Liver (tissue), 8 donors: ENCODE measurements at regions not wholly inside any gene's neighbourhood (a gene's known extent, or its start where the extent isn't known, plus 50 kb on each side); places are given as distances from the start of the nearest gene placed in this dataset.

Experiments
- DNase-seq: peaks from one replicate; pipeline ENCODE4 v3.0.0-alpha.2; 2017; ENCODE audit warnings: low spot score
- H3K27ac ChIP-seq, 2 donors: one replicate each; pipeline ENCODE4 v1.7.0; 2013; ENCODE audit warnings: inconsistent platforms in 2 of 2, low read length in 2 of 2, control low read depth in 1 of 2, low read depth in 1 of 2, mild to moderate bottlenecking in 1 of 2
- H3K27me3 ChIP-seq, 4 donors: one replicate each; pipeline versions ENCODE4 v1.6.1 to v1.7.0; 2013; ENCODE audit warnings: low read length in 3 of 4, inconsistent platforms in 1 of 4, mild to moderate bottlenecking in 1 of 4, moderate library complexity in 1 of 4; ENCODE audit not compliant: control insufficient read depth in 4 of 4, insufficient read depth in 4 of 4
- H3K36me3 ChIP-seq, 4 donors: one replicate each; pipeline versions ENCODE4 v1.6.1 to v1.7.0; 2013; ENCODE audit warnings: low read length in 3 of 4, mild to moderate bottlenecking in 3 of 4, low read depth in 1 of 4, moderate library complexity in 1 of 4; ENCODE audit not compliant: control insufficient read depth in 4 of 4, insufficient read depth in 3 of 4
- H3K4me1 ChIP-seq, 4 donors: one replicate each; pipeline versions ENCODE4 v1.6.1 to v1.7.0; 2013; ENCODE audit warnings: low read length in 3 of 4, mild to moderate bottlenecking in 3 of 4, moderate library complexity in 1 of 4; ENCODE audit not compliant: control insufficient read depth in 4 of 4, insufficient read depth in 4 of 4
- H3K4me3 ChIP-seq, 3 donors: one replicate each; pipeline versions ENCODE4 v1.6.1 to v1.7.0; 2013; ENCODE audit warnings: low read length in 3 of 3, control low read depth in 1 of 3, low read depth in 1 of 3, mild to moderate bottlenecking in 1 of 3
- H3K9ac ChIP-seq, 2 donors: one replicate each; pipeline ENCODE4 v1.7.0; 2013; ENCODE audit warnings: low read length in 2 of 2, mild to moderate bottlenecking in 2 of 2, moderate library complexity in 2 of 2, control low read depth in 1 of 2, low read depth in 1 of 2
- H3K9me3 ChIP-seq, 4 donors: one replicate each; pipeline versions ENCODE4 v1.6.1 to v1.7.0; 2013; ENCODE audit warnings: low read length in 3 of 4; ENCODE audit not compliant: control insufficient read depth in 4 of 4
- ATF3 ChIP-seq: IDR thresholded peaks from 2 replicates; pipeline ENCODE4 v1.6.1; 2016; ENCODE audit warnings: antibody characterized with exemption
- CTCF ChIP-seq: fragments of 150-350 bp; IDR thresholded peaks from 2 replicates; pipeline ENCODE4 v1.5.1; 2017; ENCODE audit warnings: improper control_type of control experiment, low read depth, low read length; ENCODE audit not compliant: missing input control
- EGR1 ChIP-seq, 2 donors: IDR thresholded peaks; 2 replicates each; pipeline ENCODE4 v1.6.1; 2016 to 2018; ENCODE audit warnings: antibody characterized with exemption in 2 of 2, low read depth in 2 of 2
- FOXA1 ChIP-seq: IDR thresholded peaks from 2 replicates; pipeline ENCODE4 v1.6.1; 2016; ENCODE audit warnings: antibody characterized with exemption
- FOXA2 ChIP-seq: IDR thresholded peaks from 2 replicates; pipeline ENCODE4 v1.6.1; 2016; ENCODE audit warnings: antibody characterized with exemption
- GABPA ChIP-seq, 2 donors: IDR thresholded peaks in 1 of 2; conservative IDR thresholded peaks in 1 of 2; 2 replicates each; pipeline ENCODE4 v1.6.1; 2016; ENCODE audit warnings: antibody characterized with exemption in 2 of 2, mild to moderate bottlenecking in 1 of 2, moderate library complexity in 1 of 2
- HNF4A ChIP-seq, 2 donors: conservative IDR thresholded peaks; 2 replicates each; pipeline ENCODE4 v1.6.1; 2016; ENCODE audit warnings: antibody characterized with exemption in 2 of 2, mild to moderate bottlenecking in 2 of 2
- HNF4G ChIP-seq: IDR thresholded peaks from 2 replicates; pipeline ENCODE4 v1.6.1; 2016; ENCODE audit warnings: antibody characterized with exemption
- JUND ChIP-seq, 2 donors: IDR thresholded peaks; 2 replicates each; pipeline ENCODE4 v1.6.1; 2016; ENCODE audit warnings: antibody characterized with exemption in 2 of 2
- MAX ChIP-seq: IDR thresholded peaks from 2 replicates; pipeline ENCODE4 v1.6.1; 2016; ENCODE audit warnings: antibody characterized with exemption
- NR2F2 ChIP-seq: IDR thresholded peaks from 2 replicates; pipeline ENCODE4 v1.6.1; 2016; ENCODE audit warnings: antibody characterized with exemption
- RAD21 ChIP-seq, 2 donors: IDR thresholded peaks; 2 replicates each; pipeline ENCODE4 v1.6.1; 2016; ENCODE audit warnings: antibody characterized with exemption in 2 of 2, mild to moderate bottlenecking in 2 of 2
- REST ChIP-seq: IDR thresholded peaks from 2 replicates; pipeline ENCODE4 v1.6.1; 2016; ENCODE audit warnings: antibody characterized with exemption, mild to moderate bottlenecking
- RXRA ChIP-seq, 2 donors: IDR thresholded peaks; 2 replicates each; pipeline ENCODE4 v1.6.1; 2017 to 2018; ENCODE audit warnings: antibody characterized with exemption in 2 of 2, mild to moderate bottlenecking in 1 of 2
- SP1 ChIP-seq: IDR thresholded peaks from 2 replicates; pipeline ENCODE4 v1.6.1; 2018; ENCODE audit warnings: antibody characterized with exemption, mild to moderate bottlenecking
- TAF1 ChIP-seq: conservative IDR thresholded peaks from 2 replicates; pipeline ENCODE4 v1.6.1; 2016; ENCODE audit warnings: antibody characterized with exemption, mild to moderate bottlenecking
- YY1 ChIP-seq: IDR thresholded peaks from 2 replicates; pipeline ENCODE4 v1.6.1; 2016; ENCODE audit warnings: antibody characterized with exemption, mild to moderate bottlenecking
- ZBTB33 ChIP-seq: IDR thresholded peaks from 2 replicates; pipeline ENCODE4 v1.6.1; 2016; ENCODE audit warnings: antibody characterized with exemption
- WGBS: extraction: QIAGEN DNeasy Blood & Tissue Kit; methylation state at CpG from one replicate; pipeline ENCODE4 v1.1.7; 2013; 5-methylcytosine and 5-hydroxymethylcytosine counted together
- donor health status: healthy.
- donor health status: healthy.
- donor health status: healthy.
- donor health status: healthy.
- donor health status: healthy.

GRCh38 chr2:53366543-53366942 lies 401.1 kb upstream of the CHAC2 start:
- Histone ChIP-seq H3K9me3 (no peaks in the 10 kb centered on the region), H3K27me3 (no peaks in the 10 kb centered on the region), H3K36me3 (no peaks in the 10 kb centered on the region), H3K9ac (no peak overlapping the region), H3K27ac (no peak overlapping the region), H3K4me3 (no peak overlapping the region), H3K4me1 (no peaks in the 10 kb centered on the region)
- DNase-seq = no peak
- WGBS = 73% methylated on average over 3 of the region's 3 CpGs
- TF ChIP-seq MAX (no peak), JUND (IDR thresholded peaks at IDR 0.05) (no peak), FOXA1 (no peak), NR2F2 (no peak), TAF1 (no peak), EGR1 (IDR thresholded peaks at IDR 0.05; ENCODE audit: low read depth in 2 of 2) (no peak), CTCF (no peak), REST (no peak), YY1 (no peak), HNF4G (no peak), ATF3 (no peak), RXRA (IDR thresholded peaks at IDR 0.05) (no peak), GABPA (IDR thresholded peaks at IDR 0.05 in 1 of 2, conservative IDR thresholded peaks at IDR 0.05 in 1 of 2) (no peak), SP1 (no peak), ZBTB33 (no peak), HNF4A (conservative IDR thresholded peaks at IDR 0.05) (no peak), RAD21 (IDR thresholded peaks at IDR 0.05) (no peak)

- 69% methylated on average over 2 of the region's 2 CpGs for WGBS
- Histone ChIP-seq H3K36me3 (no peaks in the 10 kb centered on the region), H3K9me3 (no peaks in the 10 kb centered on the region), H3K27me3 (no peaks in the 10 kb centered on the region), H3K4me1 (no peaks in the 10 kb centered on the region), H3K27ac (no peak overlapping the region), H3K4me3 (no peak overlapping the region), H3K9ac (no peak overlapping the region)
- no peak for DNase-seq
- TF ChIP-seq GABPA (IDR thresholded peaks at IDR 0.05 in 1 of 2, conservative IDR thresholded peaks at IDR 0.05 in 1 of 2) (no peak), HNF4G (no peak), RAD21 (IDR thresholded peaks at IDR 0.05) (no peak), ZBTB33 (no peak), CTCF (no peak), SP1 (no peak), YY1 (no peak), FOXA2 (no peak)
Measured at GRCh38 chr2:53362934-53363333, 404.7 kb upstream of the CHAC2 start.
